DND-41 (cell line): ENCODE measurements at regions not wholly inside any gene's neighbourhood (a gene's known extent, or its start where the extent isn't known, plus 50 kb on each side); places are given as distances from the start of the nearest gene placed in this dataset.
"Not testable (repeated sequence)": the region's sequence is repeated elsewhere in the genome, so short reads cannot be mapped to it uniquely, and the experiment has no call there.

Experiments
- ATAC-seq: fragments of 200-7000 bp; cut with Tn5 transposase; 3 replicates; pipeline ENCODE4 v1.9.1; 2021; ENCODE audit warnings: low read depth; ENCODE audit not compliant: insufficient read depth
- DNase-seq: peaks from one replicate; pipeline ENCODE4 v3.0.0-alpha.2; 2020
- H2AFZ ChIP-seq: 2 replicates; pipeline ENCODE4 v1.6.0; 2012; ENCODE audit warnings: low read depth, low read length
- H3K27ac ChIP-seq: 2 replicates; pipeline ENCODE4 v1.5.1; 2012; ENCODE audit warnings: low read length, inconsistent platforms
- H3K27me3 ChIP-seq: fragments of 200-600 bp; sonication (generic); 2 replicates; pipeline ENCODE4 v1.6.0; 2012; ENCODE audit warnings: low read length, mild to moderate bottlenecking, inconsistent platforms; ENCODE audit not compliant: insufficient read depth, poor library complexity
- H3K36me3 ChIP-seq: 2 replicates; pipeline ENCODE4 v1.5.1; 2012; ENCODE audit warnings: low read length, inconsistent platforms; ENCODE audit not compliant: insufficient read depth
- H3K4me1 ChIP-seq: 2 replicates; pipeline ENCODE4 v1.5.1; 2012; ENCODE audit warnings: mild to moderate bottlenecking, low read length; ENCODE audit not compliant: insufficient read depth
- H3K4me2 ChIP-seq: 2 replicates; pipeline ENCODE4 v1.6.0; 2012; ENCODE audit warnings: mild to moderate bottlenecking, moderate library complexity, low read length, inconsistent platforms; ENCODE audit not compliant: insufficient read depth
- H3K4me3 ChIP-seq, 2 experiments: fragments of 200-600 bp in 1 of 2; shearing (Covaris generic) in 1 of 2; 2 replicates each; pipeline ENCODE4 v1.5.1; 2012 to 2016; ENCODE audit warnings: inconsistent platforms in 2 of 2, low read length in 2 of 2, mild to moderate bottlenecking in 2 of 2, low read depth in 1 of 2, moderate library complexity in 1 of 2
- H3K79me2 ChIP-seq: 2 replicates; pipeline ENCODE4 v1.6.0; 2012; ENCODE audit warnings: low read length, inconsistent platforms; ENCODE audit not compliant: insufficient read depth
- H3K9ac ChIP-seq: 2 replicates; pipeline ENCODE4 v1.6.0; 2012; ENCODE audit warnings: low read depth, mild to moderate bottlenecking, inconsistent platforms, low read length, moderate library complexity
- H3K9me3 ChIP-seq: 2 replicates; pipeline ENCODE4 v1.5.1; 2012; ENCODE audit warnings: low read length, moderate library complexity, mild to moderate bottlenecking, inconsistent platforms; ENCODE audit not compliant: insufficient read depth, severe bottlenecking
- H4K20me1 ChIP-seq: 2 replicates; pipeline ENCODE4 v1.6.0; 2012; ENCODE audit warnings: low read length; ENCODE audit not compliant: insufficient read depth
- EZH2 ChIP-seq: IDR thresholded peaks from 3 replicates; pipeline ENCODE4 v1.6.1; 2012; ENCODE audit warnings: borderline replicate concordance, low read depth, mild to moderate bottlenecking, moderate library complexity, low read length, inconsistent platforms; ENCODE audit not compliant: severe bottlenecking
- TF ChIP-seq, protein P1 (sequence below): IDR thresholded peaks from 2 replicates; pipeline ENCODE4 v1.5.1; 2012; ENCODE audit warnings: borderline replicate concordance, low read length, moderate library complexity, mild to moderate bottlenecking; ENCODE audit not compliant: poor library complexity, severe bottlenecking; ENCODE audit errors: extremely low read depth

DNA sequence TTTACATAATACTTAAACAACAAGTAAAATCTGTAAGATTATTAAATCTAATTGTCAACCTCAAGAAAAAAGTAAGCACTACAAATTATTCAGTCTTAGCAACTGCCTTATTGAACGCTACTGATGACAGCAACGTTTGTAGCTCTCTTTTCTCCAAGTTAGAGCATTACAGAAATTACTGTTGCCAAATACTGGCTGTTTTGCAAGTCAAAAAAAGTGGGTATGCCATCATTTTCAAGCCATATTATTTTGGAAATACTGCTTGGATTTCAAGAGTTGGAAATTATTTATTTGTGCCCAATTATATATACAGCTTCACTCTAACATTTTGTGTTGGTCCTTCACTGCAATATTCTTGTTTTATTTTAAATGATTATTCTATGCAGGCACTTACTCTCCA, 221.7 kb downstream of the CXXC4 start:
- no peaks in the 10 kb centered on the region for H3K27me3 ChIP-seq
- no peak for ATAC-seq
- no peaks in the 10 kb centered on the region for H3K9me3 ChIP-seq
- H3K4me3 ChIP-seq = no peak overlapping the region
- no peaks in the 10 kb centered on the region for H3K36me3 ChIP-seq
- no peak overlapping the region for H3K27ac ChIP-seq
- no peak overlapping the region for H2AFZ ChIP-seq
- no peak for DNase-seq
- H3K79me2 ChIP-seq = no peaks in the 10 kb centered on the region
- no peak for TF ChIP-seq EZH2
- TF ChIP-seq, protein P1, sequence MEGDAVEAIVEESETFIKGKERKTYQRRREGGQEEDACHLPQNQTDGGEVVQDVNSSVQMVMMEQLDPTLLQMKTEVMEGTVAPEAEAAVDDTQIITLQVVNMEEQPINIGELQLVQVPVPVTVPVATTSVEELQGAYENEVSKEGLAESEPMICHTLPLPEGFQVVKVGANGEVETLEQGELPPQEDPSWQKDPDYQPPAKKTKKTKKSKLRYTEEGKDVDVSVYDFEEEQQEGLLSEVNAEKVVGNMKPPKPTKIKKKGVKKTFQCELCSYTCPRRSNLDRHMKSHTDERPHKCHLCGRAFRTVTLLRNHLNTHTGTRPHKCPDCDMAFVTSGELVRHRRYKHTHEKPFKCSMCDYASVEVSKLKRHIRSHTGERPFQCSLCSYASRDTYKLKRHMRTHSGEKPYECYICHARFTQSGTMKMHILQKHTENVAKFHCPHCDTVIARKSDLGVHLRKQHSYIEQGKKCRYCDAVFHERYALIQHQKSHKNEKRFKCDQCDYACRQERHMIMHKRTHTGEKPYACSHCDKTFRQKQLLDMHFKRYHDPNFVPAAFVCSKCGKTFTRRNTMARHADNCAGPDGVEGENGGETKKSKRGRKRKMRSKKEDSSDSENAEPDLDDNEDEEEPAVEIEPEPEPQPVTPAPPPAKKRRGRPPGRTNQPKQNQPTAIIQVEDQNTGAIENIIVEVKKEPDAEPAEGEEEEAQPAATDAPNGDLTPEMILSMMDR = no peak
- no peak overlapping the region for H3K4me2 ChIP-seq
- H3K9ac ChIP-seq = no peak overlapping the region
- H4K20me1 ChIP-seq = no peaks in the 10 kb centered on the region
- no peaks in the 10 kb centered on the region for H3K4me1 ChIP-seq

DNA sequence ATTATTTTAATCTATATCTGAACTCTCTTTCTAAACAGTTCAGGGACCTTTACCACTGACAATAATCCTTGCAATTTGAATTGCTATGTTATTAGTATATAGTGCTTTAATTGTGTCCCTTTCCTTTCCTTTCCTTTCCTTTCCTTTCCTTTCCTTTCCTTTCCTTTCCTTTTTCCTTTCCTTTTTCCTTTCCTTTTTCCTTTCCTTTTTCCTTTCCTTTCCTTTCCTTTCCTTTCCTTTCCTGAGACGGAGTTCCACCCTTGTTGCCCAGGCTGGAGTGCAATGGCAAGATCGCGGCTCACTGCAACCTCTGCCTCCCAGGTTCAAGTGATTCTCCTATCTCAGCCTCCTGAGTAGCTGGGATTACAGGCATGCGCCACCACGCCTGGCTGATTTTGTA, 225.1 kb downstream of the CXXC4 start:
- not testable (repeated sequence) for H3K4me3 ChIP-seq, H2AFZ ChIP-seq, H3K27ac ChIP-seq, H3K4me1 ChIP-seq, H3K36me3 ChIP-seq, H3K27me3 ChIP-seq, H3K4me2 ChIP-seq, H3K79me2 ChIP-seq, H3K9me3 ChIP-seq, H3K9ac ChIP-seq, ATAC-seq, H4K20me1 ChIP-seq, DNase-seq

DNA sequence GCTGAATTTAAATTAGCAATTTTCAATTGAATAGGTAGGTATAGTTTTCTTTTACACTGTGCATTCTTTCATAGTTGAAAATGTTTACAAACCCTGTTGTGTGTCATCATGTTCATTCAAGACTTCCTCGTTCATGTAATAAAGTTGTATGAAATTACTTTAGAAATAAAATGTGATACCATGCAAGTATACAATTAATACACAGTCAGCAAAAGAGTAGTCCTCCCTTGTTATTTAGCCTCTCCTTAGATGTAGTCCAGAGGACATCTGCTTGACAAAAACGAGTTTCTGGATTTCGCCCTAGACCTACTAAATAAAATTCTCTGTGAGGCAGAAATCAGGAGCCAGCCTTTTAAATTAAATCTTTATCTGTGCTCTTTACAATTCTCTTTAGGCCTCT, 231.6 kb downstream of the CXXC4 start:
- TF ChIP-seq EZH2 = no peak
- TF ChIP-seq, protein P1 = no peak
- no peaks in the 10 kb centered on the region for H3K79me2 ChIP-seq
- H3K4me1 ChIP-seq = no peaks in the 10 kb centered on the region
- no peak for DNase-seq
- no peak overlapping the region for H2AFZ ChIP-seq
- H4K20me1 ChIP-seq = no peaks in the 10 kb centered on the region
- H3K27me3 ChIP-seq = no peaks in the 10 kb centered on the region
- H3K36me3 ChIP-seq = no peaks in the 10 kb centered on the region
- no peak overlapping the region for H3K9ac ChIP-seq
- no peaks in the 10 kb centered on the region for H3K9me3 ChIP-seq
- no peak for ATAC-seq
- no peak overlapping the region for H3K4me2 ChIP-seq
- no peak overlapping the region for H3K27ac ChIP-seq
- H3K4me3 ChIP-seq = no peak overlapping the region

DNA sequence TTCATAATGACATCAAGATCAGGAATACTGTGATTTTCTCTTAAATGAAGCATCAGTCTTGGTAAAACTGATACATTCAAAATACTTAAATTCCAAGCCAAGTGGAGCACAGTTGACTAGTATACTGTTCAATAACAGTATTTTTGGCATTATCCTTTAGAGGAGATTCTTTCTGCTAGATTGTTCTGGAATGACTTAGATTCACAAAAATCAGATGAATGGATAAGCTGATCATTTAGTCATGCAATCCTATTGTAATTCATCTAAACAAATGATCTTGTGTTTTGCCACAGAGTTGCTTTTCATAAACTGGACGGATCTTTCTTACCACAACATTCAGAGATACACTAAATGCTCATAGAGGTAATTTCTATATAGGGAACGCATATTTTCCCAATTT, 232.0 kb downstream of the CXXC4 start:
- Histone ChIP-seq H2AFZ (no peak overlapping the region), H3K79me2 (no peaks in the 10 kb centered on the region), H4K20me1 (no peaks in the 10 kb centered on the region), H3K9me3 (no peaks in the 10 kb centered on the region), H3K27ac (no peak overlapping the region), H3K4me2 (no peak overlapping the region), H3K4me3 (no peak overlapping the region), H3K36me3 (no peaks in the 10 kb centered on the region), H3K27me3 (no peaks in the 10 kb centered on the region), H3K4me1 (no peaks in the 10 kb centered on the region), H3K9ac (no peak overlapping the region)
- ATAC-seq (no peak), DNase-seq (no peak)
- TF ChIP-seq, protein P1 = no peak
- TF ChIP-seq EZH2 = no peak
